SU-DHL-6 (cell line): ENCODE measurements at regions not wholly inside any gene's neighbourhood (a gene's known extent, or its start where the extent isn't known, plus 50 kb on each side); places are given as distances from the start of the nearest gene placed in this dataset.

Experiments used
- CTCF ChIP-seq: fragments of 200-600 bp; sonication (generic); IDR thresholded peaks from one replicate; pipeline ENCODE4 v1.5.1; 2017; ENCODE audit warnings: antibody characterized with exemption, mild to moderate bottlenecking, low read length, moderate library complexity; ENCODE audit not compliant: insufficient read depth, poor library complexity, severe bottlenecking
- EZH2phosphoT487 ChIP-seq: fragments of 200-600 bp; sonication (generic), shearing (Covaris generic); conservative IDR thresholded peaks from 2 replicates; pipeline ENCODE4 v1.6.1; 2018; ENCODE audit warnings: mild to moderate bottlenecking, antibody characterized with exemption, low read length, moderate library complexity, mixed read lengths

GRCh38 chr2:176507786-176508185, 238.5 kb downstream of the MTX2 start:
- TF ChIP-seq CTCF, result no peak
- no peak for TF ChIP-seq EZH2phosphoT487
